ENCODE measurements at regions not wholly inside any gene's neighbourhood (a gene's known extent, or its start where the extent isn't known, plus 50 kb on each side); places are given as distances from the start of the nearest gene placed in this dataset.

DNA sequence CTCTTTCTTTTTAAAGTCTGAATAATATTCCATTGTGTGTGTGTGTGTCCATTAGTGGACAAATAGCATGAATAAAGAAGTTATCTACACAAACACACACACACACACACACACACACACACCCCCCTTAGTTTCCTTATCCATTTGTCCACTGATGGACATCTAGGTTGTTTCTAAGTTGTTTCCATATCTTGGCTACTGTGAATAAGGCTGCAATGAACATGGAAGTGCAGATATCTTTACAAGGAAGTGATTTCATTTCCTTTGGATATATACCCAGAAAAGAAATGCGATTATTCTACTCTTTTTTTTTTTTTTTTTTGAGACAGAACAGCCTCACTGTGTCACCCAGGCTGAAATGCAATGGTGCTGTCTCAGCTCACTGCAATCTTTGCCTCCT is 113.5 kb downstream of the MBL2 start:
- CTCF ChIA-PET: interaction anchor here (0.8 to 1.8 kb wide), 3 partner anchors 9 to 17 kb away, joined by 3 to 4 read pairs (median 4); no protein-coding TSS in a partner anchor
- H4K20me1 ChIP-seq (replicated peaks; ENCODE audit: control insufficient read depth, extremely low read depth, insufficient read depth, low read length): no peaks in the 10 kb centered on the region

More for the DNA sequence above, 113.5 kb downstream of the MBL2 start:
- Histone ChIP-seq H3K9me3 (replicated peaks; ENCODE audit: control insufficient read depth, insufficient read depth, low read length) (no peaks in the 10 kb centered on the region), H3K27me3 (ENCODE audit: control insufficient read depth in 2 of 2, insufficient read depth in 2 of 2, low read length in 2 of 2) (no peaks in the 10 kb centered on the region), H3K9me1 (replicated peaks; ENCODE audit: control insufficient read depth, extremely low read depth, insufficient read depth, low read length) (no peaks in the 10 kb centered on the region), H3K4me2 (ENCODE audit: insufficient read depth, low read length) (no peak overlapping the region), H3K36me3 (ENCODE audit: control insufficient read depth in 2 of 2, extremely low read depth in 1 of 2, insufficient read depth in 2 of 2, low read length in 2 of 2) (no peaks in the 10 kb centered on the region), H3K9ac (replicated peaks; ENCODE audit: extremely low read depth, insufficient read depth, low read length) (no peak overlapping the region), H3K4me3 (replicated peaks in 1 of 3; ENCODE audit: insufficient read depth in 1 of 3, low read depth in 1 of 3, low read length in 3 of 3) (no peak overlapping the region), H2AFZ (ENCODE audit: low read depth, low read length) (peak overlapping the region; percentile 4), H3K4me1 (ENCODE audit: control insufficient read depth, extremely low read depth, insufficient read depth, low read length) (peaks cover 5% of the 10 kb centered on the region), H3K79me2 (ENCODE audit: control insufficient read depth, insufficient read depth, low read length) (no peaks in the 10 kb centered on the region), H3K27ac (ENCODE audit: insufficient read depth, low read depth, low read length) (no peak overlapping the region)
- DNase-seq (ENCODE audit: low read depth, low spot score): peak; percentile 65
- dilution Hi-C loops (cut with MboI; ENCODE audit: extremely low pct_ligation_motif_present, low sequenced_read_pairs): no loop called here
- intact Hi-C loops (cut with micrococcal nuclease): loop anchor here (2.0 kb wide), 1 partner anchor 26 kb away; no protein-coding TSS in a partner anchor
- BruUV-seq (replicated peaks): no TSS peak
- FAIRE-seq: peak; percentile 67
- TF ChIP-seq, protein P1, sequence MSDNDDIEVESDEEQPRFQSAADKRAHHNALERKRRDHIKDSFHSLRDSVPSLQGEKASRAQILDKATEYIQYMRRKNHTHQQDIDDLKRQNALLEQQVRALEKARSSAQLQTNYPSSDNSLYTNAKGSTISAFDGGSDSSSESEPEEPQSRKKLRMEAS (IDR thresholded peaks at IDR 0.05; ENCODE audit: insufficient read depth, insufficient read length): no peak
- TF ChIP-seq, protein P2, sequence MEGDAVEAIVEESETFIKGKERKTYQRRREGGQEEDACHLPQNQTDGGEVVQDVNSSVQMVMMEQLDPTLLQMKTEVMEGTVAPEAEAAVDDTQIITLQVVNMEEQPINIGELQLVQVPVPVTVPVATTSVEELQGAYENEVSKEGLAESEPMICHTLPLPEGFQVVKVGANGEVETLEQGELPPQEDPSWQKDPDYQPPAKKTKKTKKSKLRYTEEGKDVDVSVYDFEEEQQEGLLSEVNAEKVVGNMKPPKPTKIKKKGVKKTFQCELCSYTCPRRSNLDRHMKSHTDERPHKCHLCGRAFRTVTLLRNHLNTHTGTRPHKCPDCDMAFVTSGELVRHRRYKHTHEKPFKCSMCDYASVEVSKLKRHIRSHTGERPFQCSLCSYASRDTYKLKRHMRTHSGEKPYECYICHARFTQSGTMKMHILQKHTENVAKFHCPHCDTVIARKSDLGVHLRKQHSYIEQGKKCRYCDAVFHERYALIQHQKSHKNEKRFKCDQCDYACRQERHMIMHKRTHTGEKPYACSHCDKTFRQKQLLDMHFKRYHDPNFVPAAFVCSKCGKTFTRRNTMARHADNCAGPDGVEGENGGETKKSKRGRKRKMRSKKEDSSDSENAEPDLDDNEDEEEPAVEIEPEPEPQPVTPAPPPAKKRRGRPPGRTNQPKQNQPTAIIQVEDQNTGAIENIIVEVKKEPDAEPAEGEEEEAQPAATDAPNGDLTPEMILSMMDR (IDR thresholded peaks at IDR 0.05; ENCODE audit: extremely low read depth in 1 of 2, insufficient read depth in 1 of 2, low read depth in 1 of 2, low read length in 2 of 2): no peak
- peak; percentile 49 for TF ChIP-seq JUN (IDR thresholded peaks at IDR 0.05; ENCODE audit: borderline replicate concordance, insufficient read depth, insufficient read length, low read depth)
- no peak for TF ChIP-seq POLR2A (IDR thresholded peaks at IDR 0.05; ENCODE audit: low read depth, low read length)
- TF ChIP-seq POLR2AphosphoS5 (IDR thresholded peaks at IDR 0.05; ENCODE audit: insufficient read depth, low read depth, low read length): no peak
- no peak for TF ChIP-seq MYC (IDR thresholded peaks at IDR 0.05; ENCODE audit: low read depth, low read length)
- peak; percentile 31 for TF ChIP-seq FOS (IDR thresholded peaks at IDR 0.05; ENCODE audit: borderline replicate concordance, insufficient read depth, low read length)
- TF ChIP-seq EZH2 (IDR thresholded peaks at IDR 0.05; ENCODE audit: borderline replicate concordance, low read depth, low read length, severe bottlenecking): no peak
- TF ChIP-seq GATA2 (IDR thresholded peaks at IDR 0.05; ENCODE audit: insufficient read depth, insufficient read length, low read depth, low read length): peak; percentile 44
- POLR2A ChIA-PET: interaction anchor here (0.8 kb wide), 1 partner anchor 13 kb away, joined by 3 read pairs; no protein-coding TSS in a partner anchor
